H1 (cell line): ENCODE measurements at regions not wholly inside any gene's neighbourhood (a gene's known extent, or its start where the extent isn't known, plus 50 kb on each side); places are given as distances from the start of the nearest gene placed in this dataset.

Source experiments
- CTCF ChIA-PET: fragments of 300-600 bp; sonication (Branson Sonifier 250); formaldehyde crosslinking; loops from one replicate; lab custom pipeline; 2021; ENCODE audit not compliant: partially characterized antibody; lab: Charles Lee
- POLR2A ChIA-PET: fragments of 300-600 bp; sonication (Branson Sonifier 250); formaldehyde crosslinking; loops from one replicate; lab custom pipeline; 2021; ENCODE audit warnings: inconsistent platforms; ENCODE audit not compliant: partially characterized antibody; lab: Charles Lee
- DNase-seq, 2 experiments: peaks; one replicate each; pipeline versions ENCODE4 v3.0.0 to v3.0.0-alpha.2; 2010 to 2022; ENCODE audit warnings: low spot score in 2 of 2, low read depth in 1 of 2, mixed read lengths in 1 of 2
- FAIRE-seq: peaks from 2 replicates; lab custom pipeline; 2011; peaks lifted over from hg19 to GRCh38; lab: Jason Lieb, UNC
- H2AFZ ChIP-seq: 2 replicates; pipeline ENCODE4 v1.8.1; 2012; ENCODE audit warnings: low read length, inconsistent platforms
- H2AK5ac ChIP-seq: 2 replicates; pipeline ENCODE4 v1.6.1; 2013; ENCODE audit warnings: low read depth, low read length
- H2BK120ac ChIP-seq: replicated peaks from 2 replicates; pipeline ENCODE3; 2013; ENCODE audit warnings: low read depth, low read length, inconsistent platforms
- H2BK12ac ChIP-seq: 2 replicates; pipeline ENCODE4 v1.6.1; 2013; ENCODE audit warnings: low read depth, low read length
- H2BK15ac ChIP-seq: 2 replicates; pipeline ENCODE4 v1.6.1; 2013; ENCODE audit warnings: low read length
- H2BK20ac ChIP-seq: 2 replicates; pipeline ENCODE4 v1.6.1; 2013; ENCODE audit warnings: low read length
- H2BK5ac ChIP-seq: 2 replicates; pipeline ENCODE4 v1.6.1; 2013; ENCODE audit warnings: low read depth, low read length
- H3K14ac ChIP-seq: 2 replicates; pipeline ENCODE4 v1.6.1; 2013; ENCODE audit warnings: inconsistent platforms; ENCODE audit not compliant: insufficient read length
- H3K18ac ChIP-seq: 2 replicates; pipeline ENCODE4 v1.6.1; 2013; ENCODE audit warnings: low read length; ENCODE audit errors: extremely low read depth
- H3K23ac ChIP-seq: 2 replicates; pipeline ENCODE4 v1.6.1; 2013; ENCODE audit warnings: inconsistent platforms; ENCODE audit not compliant: insufficient read length
- H3K23me2 ChIP-seq: 2 replicates; pipeline ENCODE4 v1.6.1; 2013; ENCODE audit warnings: low read depth, low read length
- H3K27ac ChIP-seq: 2 replicates; pipeline ENCODE4 v1.6.1; 2011; ENCODE audit warnings: low read depth, low read length, inconsistent platforms
- H3K27me3 ChIP-seq, 4 experiments: replicated peaks in 1 of 4; 1 replicate in 1 of 4; 2 replicates in 3 of 4; pipeline versions ENCODE4 v1.6.1 to v1.8.1; 2011 to 2013; ENCODE audit warnings: low read length in 3 of 4, mild to moderate bottlenecking in 3 of 4, inconsistent platforms in 2 of 4, mixed read lengths in 2 of 4, moderate library complexity in 1 of 4; ENCODE audit not compliant: control insufficient read depth in 3 of 4, insufficient read depth in 3 of 4; ENCODE audit errors: extremely low read depth in 1 of 4
- H3K36me3 ChIP-seq, 4 experiments: 2 replicates each; pipeline versions ENCODE4 v1.6.1 to v1.8.1; 2011 to 2013; ENCODE audit warnings: mild to moderate bottlenecking in 4 of 4, low read length in 3 of 4, moderate library complexity in 2 of 4, control low read depth in 1 of 4, inconsistent platforms in 1 of 4; ENCODE audit not compliant: insufficient read depth in 4 of 4, control insufficient read depth in 2 of 4
- H3K4ac ChIP-seq: replicated peaks from 2 replicates; pipeline ENCODE3; 2013; ENCODE audit warnings: low read length, low read depth, mixed read lengths, inconsistent platforms; ENCODE audit not compliant: insufficient read length
- H3K4me1 ChIP-seq, 4 experiments: replicated peaks in 1 of 4; 1 replicate in 1 of 4; 2 replicates in 3 of 4; pipeline versions ENCODE4 v1.6.1 to v1.8.1; 2011 to 2013; ENCODE audit warnings: low read length in 3 of 4, inconsistent platforms in 2 of 4, mixed read lengths in 1 of 4; ENCODE audit not compliant: insufficient read depth in 4 of 4, control insufficient read depth in 3 of 4
- H3K4me2 ChIP-seq, 2 experiments: 2 replicates each; pipeline versions ENCODE4 v1.6.1 to v1.8.1; 2011 to 2013; ENCODE audit warnings: low read depth in 2 of 2, low read length in 2 of 2, control low read depth in 1 of 2, inconsistent platforms in 1 of 2, mild to moderate bottlenecking in 1 of 2; ENCODE audit not compliant: insufficient read depth in 1 of 2
- H3K4me3 ChIP-seq, 4 experiments: fragments of 200-600, 300-600 bp in 1 of 4; sonication (generic), shearing (Covaris generic), sonication (Bioruptor Twin) in 1 of 4; 2 replicates each; pipeline versions ENCODE4 v1.5.1 to v1.8.1; 2011 to 2016; ENCODE audit warnings: low read length in 4 of 4, low read depth in 3 of 4, control low read depth in 2 of 4, inconsistent platforms in 2 of 4, mild to moderate bottlenecking in 2 of 4, mixed read lengths in 1 of 4, moderate library complexity in 1 of 4; ENCODE audit not compliant: insufficient read depth in 2 of 4; ENCODE audit errors: extremely low read depth in 1 of 4
- H3K56ac ChIP-seq: replicated peaks from 2 replicates; pipeline ENCODE3; 2013; ENCODE audit warnings: low read depth, mild to moderate bottlenecking, mixed read lengths, low read length, inconsistent platforms; ENCODE audit not compliant: insufficient read length
- H3K79me1 ChIP-seq: 2 replicates; pipeline ENCODE4 v1.6.1; 2013; ENCODE audit warnings: low read depth, low read length, control low read depth
- H3K79me2 ChIP-seq, 2 experiments: 2 replicates each; pipeline versions ENCODE4 v1.6.1 to v1.8.1; 2012 to 2013; ENCODE audit warnings: low read length in 2 of 2, mild to moderate bottlenecking in 2 of 2, inconsistent platforms in 1 of 2; ENCODE audit not compliant: insufficient read depth in 2 of 2, control insufficient read depth in 1 of 2
- H3K9ac ChIP-seq, 4 experiments: replicated peaks in 1 of 4; 1 replicate in 1 of 4; 2 replicates in 3 of 4; pipeline versions ENCODE4 v1.6.1 to v1.8.1; 2011 to 2013; ENCODE audit warnings: low read depth in 3 of 4, low read length in 3 of 4, control low read depth in 2 of 4, mild to moderate bottlenecking in 2 of 4, moderate library complexity in 2 of 4, inconsistent platforms in 1 of 4; ENCODE audit errors: extremely low read depth in 1 of 4
- H3K9me3 ChIP-seq, 2 experiments: 2 replicates each; pipeline versions ENCODE4 v1.6.1 to v1.8.1; 2012 to 2013; ENCODE audit warnings: mild to moderate bottlenecking in 2 of 2, moderate library complexity in 2 of 2, control low read depth in 1 of 2, inconsistent platforms in 1 of 2, low read depth in 1 of 2, low read length in 1 of 2, mixed read lengths in 1 of 2; ENCODE audit not compliant: insufficient read depth in 2 of 2
- H4K20me1 ChIP-seq, 2 experiments: replicated peaks in 1 of 2; 2 replicates each; pipeline versions ENCODE3 to v1.8.1; 2011 to 2013; ENCODE audit warnings: inconsistent platforms in 2 of 2, low read length in 2 of 2, mild to moderate bottlenecking in 1 of 2; ENCODE audit not compliant: insufficient read depth in 2 of 2, control insufficient read depth in 1 of 2
- H4K5ac ChIP-seq: 2 replicates; pipeline ENCODE4 v1.6.1; 2013; ENCODE audit warnings: low read length, low read depth, mixed read lengths, inconsistent platforms; ENCODE audit not compliant: insufficient read length
- H4K8ac ChIP-seq: 2 replicates; pipeline ENCODE4 v1.8.0; 2013; ENCODE audit warnings: mild to moderate bottlenecking, moderate library complexity, low read length, inconsistent platforms; ENCODE audit not compliant: insufficient read depth; ENCODE audit errors: extremely low read depth
- H4K91ac ChIP-seq: replicated peaks from 2 replicates; pipeline ENCODE3; 2013; ENCODE audit warnings: low read length, mixed read lengths, inconsistent platforms; ENCODE audit not compliant: insufficient read length
- CHD1 ChIP-seq: IDR thresholded peaks from 2 replicates; pipeline ENCODE4 v1.6.1; 2012; ENCODE audit warnings: low read depth, low read length, improper control_type of control experiment
- CTCF ChIP-seq, 3 experiments: IDR thresholded peaks; 1 replicate in 2 of 3; 2 replicates in 1 of 3; pipeline versions ENCODE4 v1.5.1 to v1.6.1; 2011; ENCODE audit warnings: low read length in 3 of 3, mild to moderate bottlenecking in 3 of 3, inconsistent platforms in 2 of 3, low read depth in 1 of 3, moderate library complexity in 1 of 3; ENCODE audit not compliant: insufficient read depth in 1 of 3; ENCODE audit errors: control extremely low read depth in 1 of 3
- HDAC2 ChIP-seq, 2 experiments: fragments of 300-600 bp in 1 of 2; sonication (generic) in 1 of 2; IDR thresholded peaks; 2 replicates each; pipeline ENCODE4 v1.6.1; 2011 to 2012; ENCODE audit warnings: low read depth in 2 of 2, low read length in 2 of 2, mild to moderate bottlenecking in 2 of 2, moderate library complexity in 2 of 2, borderline replicate concordance in 1 of 2, inconsistent platforms in 1 of 2
- RAD21 ChIP-seq, 2 experiments: IDR thresholded peaks in 1 of 2; conservative IDR thresholded peaks in 1 of 2; 2 replicates each; pipeline ENCODE4 v1.6.1; 2011; ENCODE audit warnings: low read depth in 2 of 2, low read length in 2 of 2, improper control_type of control experiment in 1 of 2, inconsistent platforms in 1 of 2, mild to moderate bottlenecking in 1 of 2, moderate library complexity in 1 of 2
- RFX5 ChIP-seq: IDR thresholded peaks from 2 replicates; pipeline ENCODE4 v1.6.1; 2011; ENCODE audit warnings: low read depth, low read length, improper control_type of control experiment, borderline replicate concordance
- RXRA ChIP-seq: IDR thresholded peaks from 2 replicates; pipeline ENCODE4 v1.6.1; 2011; ENCODE audit warnings: low read depth, mild to moderate bottlenecking, low read length, moderate library complexity; ENCODE audit not compliant: insufficient read depth
- WGBS, 2 experiments: shearing (Covaris generic) in 1 of 2; methylation state at CpG; one replicate each; pipeline versions ENCODE4 v1.1.6 to v1.1.7; 2013 to 2015; ENCODE audit warnings: low lambda C conversion rate in 2 of 2, mixed read lengths in 2 of 2, inconsistent platforms in 1 of 2, low coverage in 1 of 2, missing lambda C conversion rate in 1 of 2; ENCODE audit not compliant: insufficient replicate concordance in 2 of 2, insufficient coverage in 1 of 2, insufficient read length in 1 of 2; ENCODE audit errors: extremely low coverage in 1 of 2, missing lambda C conversion rate in 1 of 2; 5-methylcytosine and 5-hydroxymethylcytosine counted together

- Histone ChIP-seq H3K4me3 (no peak overlapping the region), H3K9ac (no peak overlapping the region), H3K4ac (no peak overlapping the region), H3K79me1 (no peaks in the 10 kb centered on the region), H3K4me2 (no peak overlapping the region), H3K36me3 (no peaks in the 10 kb centered on the region)
- peak; percentile 83 to 84 for TF ChIP-seq RAD21 (IDR thresholded peaks at IDR 0.05 in 1 of 2, conservative IDR thresholded peaks at IDR 0.05 in 1 of 2; ENCODE audit: low read depth in 2 of 2, low read length in 2 of 2)
- TF ChIP-seq CTCF (IDR thresholded peaks at IDR 0.05; ENCODE audit: control extremely low read depth in 1 of 3, insufficient read depth in 1 of 3, low read depth in 1 of 3, low read length in 3 of 3), result peak in 2 of 3 experiments; percentile 44 to 52; a peak in 2 of 4 replicates
- TF ChIP-seq RXRA, result no peak
- TF ChIP-seq HDAC2 (IDR thresholded peaks at IDR 0.05; ENCODE audit: borderline replicate concordance in 1 of 2, low read depth in 2 of 2, low read length in 2 of 2), result no peak
- TF ChIP-seq CHD1, result no peak
- TF ChIP-seq RFX5, result no peak
- TF ChIP-seq, all 59 proteins: peak for 2
- H3K9me3 ChIP-seq, result peaks cover 9 to 12% of the 10 kb centered on the region in 2 experiments; a peak in 3 of 4 replicates
- H4K20me1 ChIP-seq, result no peaks in the 10 kb centered on the region
- H2BK120ac ChIP-seq, result no peak overlapping the region
- CTCF ChIA-PET, result interaction anchor here (0.6 to 0.7 kb wide), 2 partner anchors 8 to 368 kb away, joined by 3 read pairs; no protein-coding TSS in a partner anchor
- no peak overlapping the region for H2BK20ac ChIP-seq
- H3K56ac ChIP-seq, result no peak overlapping the region
- WGBS, 2 experiments, result 78% methylated on average over 2 of the region's 2 CpGs; no CpG with 5 or more reads in 1 of the 2 experiments
- H3K79me2 ChIP-seq, result no peaks in the 10 kb centered on the region
- H3K4me1 ChIP-seq, result no peaks in the 10 kb centered on the region
- no peak overlapping the region for H4K91ac ChIP-seq
- H3K18ac ChIP-seq, result no peak overlapping the region
- H3K27ac ChIP-seq, result no peak overlapping the region
- no peak overlapping the region for H3K23ac ChIP-seq
- H3K23me2 ChIP-seq, result no peaks in the 10 kb centered on the region
- no peak overlapping the region for H2AK5ac ChIP-seq
- H2BK12ac ChIP-seq, result no peak overlapping the region
- no peak for DNase-seq
- H4K5ac ChIP-seq, result no peak overlapping the region
- FAIRE-seq, result no peak
- H4K8ac ChIP-seq, result no peak overlapping the region
- no peak overlapping the region for H2BK15ac ChIP-seq
- POLR2A ChIA-PET, result no interaction called here
- 0 out of 2 replicates have a peak overlapping the region, but pooled peaks have one; percentile 2 for H2AFZ ChIP-seq
- H2BK5ac ChIP-seq, result no peak overlapping the region
- no peaks in the 10 kb centered on the region for H3K27me3 ChIP-seq
- no peak overlapping the region for H3K14ac ChIP-seq
Observed at GRCh38 chr15:91522605-91523332, 330.7 kb upstream of the SLCO3A1 start.
